ENCODE measurements at regions not wholly inside any gene's neighbourhood (a gene's known extent, or its start where the extent isn't known, plus 50 kb on each side); places are given as distances from the start of the nearest gene placed in this dataset.
"Not testable (repeated sequence)": the region's sequence is repeated elsewhere in the genome, so short reads cannot be mapped to it uniquely, and the experiment has no call there.

- DNase-seq (ENCODE audit: low read depth) = no peak
- no peak for TF ChIP-seq CTCF (conservative IDR thresholded peaks at IDR 0.05; ENCODE audit: low read depth, low read length)
- H3K4me3 ChIP-seq (ENCODE audit: low read length) = no peak overlapping the region
These were observed 264.6 kb upstream of the ALG10 start for GRCh38 chr12:33757701-33758100.

GRCh38 chr12:33759279-33759678 lies 263.0 kb upstream of the ALG10 start:
- no peak overlapping the region for H3K4me3 ChIP-seq (ENCODE audit: low read length)
- no peak for DNase-seq (ENCODE audit: low read depth)
- no peak for TF ChIP-seq CTCF (conservative IDR thresholded peaks at IDR 0.05; ENCODE audit: low read depth, low read length)

GRCh38 chr12:33763331-33763730 lies 259.0 kb upstream of the ALG10 start:
- DNase-seq (ENCODE audit: low read depth) = no peak
- no peak for TF ChIP-seq CTCF (conservative IDR thresholded peaks at IDR 0.05; ENCODE audit: low read depth, low read length)
- H3K4me3 ChIP-seq (ENCODE audit: low read length) = no peak overlapping the region

- no peak overlapping the region for H3K4me3 ChIP-seq (ENCODE audit: low read length)
- DNase-seq (ENCODE audit: low read depth) = peak; percentile 21
- TF ChIP-seq CTCF (conservative IDR thresholded peaks at IDR 0.05; ENCODE audit: low read depth, low read length) = no peak
These were observed 251.6 kb upstream of the ALG10 start for GRCh38 chr12:33770652-33771051.

GRCh38 chr12:33771889-33772288 lies 250.4 kb upstream of the ALG10 start:
- DNase-seq (ENCODE audit: low read depth) = peak; percentile 42
- no peak for TF ChIP-seq CTCF (conservative IDR thresholded peaks at IDR 0.05; ENCODE audit: low read depth, low read length)
- no peak overlapping the region for H3K4me3 ChIP-seq (ENCODE audit: low read length)

- DNase-seq (ENCODE audit: low read depth); H3K4me3 ChIP-seq (ENCODE audit: low read length): not testable (repeated sequence)
These were observed 249.2 kb upstream of the ALG10 start for GRCh38 chr12:33773091-33773490.

- DNase-seq (ENCODE audit: low read depth) = no peak
- no peak overlapping the region for H3K4me3 ChIP-seq (ENCODE audit: low read length)
- TF ChIP-seq CTCF (conservative IDR thresholded peaks at IDR 0.05; ENCODE audit: low read depth, low read length) = no peak
These were observed 235.8 kb upstream of the ALG10 start for GRCh38 chr12:33786532-33786931.

GRCh38 chr12:33794954-33795353 lies 227.3 kb upstream of the ALG10 start:
- no peak for DNase-seq (ENCODE audit: low read depth)
- no peak overlapping the region for H3K4me3 ChIP-seq (ENCODE audit: low read length)
- TF ChIP-seq CTCF (conservative IDR thresholded peaks at IDR 0.05; ENCODE audit: low read depth, low read length) = no peak
